GM23338 (cell line): ENCODE measurements at regions not wholly inside any gene's neighbourhood (a gene's known extent, or its start where the extent isn't known, plus 50 kb on each side); places are given as distances from the start of the nearest gene placed in this dataset.

ENCODE experiments used
- ATAC-seq: fragments of 200-7000 bp; cut with Tn5 transposase; 3 replicates; pipeline ENCODE4 v1.9.1; 2020
- DNase-seq: peaks from one replicate; pipeline ENCODE4 v3.0.0-alpha.2; 2015; ENCODE audit warnings: low spot score
- H2AFZ ChIP-seq: fragments of 200-600 bp; sonication (generic); 2 replicates; pipeline ENCODE4 v1.8.0; 2016; ENCODE audit warnings: antibody characterized with exemption, mild to moderate bottlenecking, moderate library complexity
- H3F3A ChIP-seq: fragments of 200-600 bp; sonication (generic); replicated peaks from 2 replicates; pipeline ENCODE4 v1.8.0; 2017; ENCODE audit warnings: antibody characterized with exemption, mixed run types, low read depth
- H3K27ac ChIP-seq: fragments of 200-600 bp; sonication (generic); 2 replicates; pipeline ENCODE4 v1.6.1; 2016; ENCODE audit warnings: low read depth
- H3K27me3 ChIP-seq: fragments of 200-600 bp; sonication (generic); 2 replicates; pipeline ENCODE4 v1.8.0; 2016; ENCODE audit warnings: mild to moderate bottlenecking, mixed run types, moderate library complexity; ENCODE audit not compliant: insufficient read depth
- H3K36me3 ChIP-seq: fragments of 200-600 bp; sonication (generic); 2 replicates; pipeline ENCODE4 v1.8.0; 2016; ENCODE audit warnings: mild to moderate bottlenecking; ENCODE audit not compliant: insufficient read depth
- H3K4me1 ChIP-seq: fragments of 200-600 bp; sonication (generic); 2 replicates; pipeline ENCODE4 v1.8.0; 2016; ENCODE audit warnings: mild to moderate bottlenecking, moderate library complexity; ENCODE audit not compliant: insufficient read depth
- H3K4me2 ChIP-seq: fragments of 200-600 bp; sonication (generic); 2 replicates; pipeline ENCODE4 v1.7.1; 2017; ENCODE audit warnings: mixed run types
- H3K4me3 ChIP-seq: fragments of 200-600 bp; sonication (generic); 2 replicates; pipeline ENCODE4 v1.6.1; 2016; ENCODE audit warnings: mixed run types
- H3K79me2 ChIP-seq: fragments of 200-600 bp; sonication (generic); replicated peaks from 2 replicates; pipeline ENCODE4 v1.8.0; 2017; ENCODE audit warnings: mild to moderate bottlenecking; ENCODE audit not compliant: insufficient read depth
- H3K9me2 ChIP-seq: fragments of 200-600 bp; sonication (generic); 2 replicates; pipeline ENCODE4 v1.8.0; 2017; ENCODE audit not compliant: insufficient read depth
- H4K20me1 ChIP-seq: fragments of 200-600 bp; sonication (generic); replicated peaks from 2 replicates; pipeline ENCODE4 v1.8.0; 2017; ENCODE audit warnings: mild to moderate bottlenecking; ENCODE audit not compliant: insufficient read depth
- H3K27ac Mint-ChIP-seq: 2 replicates; pipeline ENCODE4 v1.8.0; 2020; ENCODE audit warnings: inconsistent platforms, mild to moderate bottlenecking, moderate library complexity, mixed read lengths
- H3K27me3 Mint-ChIP-seq: 3 replicates; pipeline ENCODE4 v1.8.0; 2022; ENCODE audit warnings: low read depth, mild to moderate bottlenecking, moderate library complexity, mixed read lengths, inconsistent platforms; ENCODE audit not compliant: insufficient read depth, poor library complexity
- H3K36me3 Mint-ChIP-seq: 3 replicates; pipeline ENCODE4 v1.8.0; 2021; ENCODE audit warnings: low read depth, mild to moderate bottlenecking, inconsistent platforms, moderate library complexity, mixed read lengths
- H3K4me1 Mint-ChIP-seq: 3 replicates; pipeline ENCODE4 v1.8.0; 2020; ENCODE audit warnings: mild to moderate bottlenecking, inconsistent platforms, mixed read lengths
- H3K4me3 Mint-ChIP-seq: 3 replicates; pipeline ENCODE4 v1.8.0; 2021; ENCODE audit warnings: moderate library complexity, mild to moderate bottlenecking, inconsistent platforms, mixed read lengths
- H3K9me3 Mint-ChIP-seq: 3 replicates; pipeline ENCODE4 v1.8.0; 2020; ENCODE audit warnings: moderate library complexity, mild to moderate bottlenecking, inconsistent platforms, mixed read lengths
- CREB1 ChIP-seq: fragments of 250-450 bp; sonication (Bioruptor Pico); IDR thresholded peaks from 2 replicates; pipeline ENCODE4 v1.5.0; 2020; ENCODE audit warnings: low read depth, mild to moderate bottlenecking, moderate library complexity
- EZH2 ChIP-seq: fragments of 200-600 bp; sonication (generic); IDR thresholded peaks from one replicate; pipeline ENCODE4 v1.8.0; 2017; ENCODE audit warnings: antibody characterized with exemption, mild to moderate bottlenecking, low read depth; ENCODE audit not compliant: unreplicated experiment
- EZH2phosphoT487 ChIP-seq: fragments of 200-600 bp; sonication (generic); IDR thresholded peaks from one replicate; pipeline ENCODE4 v1.8.1; 2018; ENCODE audit warnings: antibody characterized with exemption; ENCODE audit not compliant: unreplicated experiment
- JUNB ChIP-seq: IDR thresholded peaks from one replicate; pipeline ENCODE4 v1.6.1; 2016; ENCODE audit warnings: antibody characterized with exemption; ENCODE audit not compliant: unreplicated experiment
- NANOG ChIP-seq: IDR thresholded peaks from 2 replicates; pipeline ENCODE4 v1.6.1; 2016; ENCODE audit warnings: antibody characterized with exemption, borderline replicate concordance
- POLR2AphosphoS5 ChIP-seq: IDR thresholded peaks from 2 replicates; pipeline ENCODE4 v1.6.1; 2016; ENCODE audit warnings: antibody characterized with exemption, low read depth
- STAT1 ChIP-seq: IDR thresholded peaks from one replicate; pipeline ENCODE4 v1.6.1; 2016; ENCODE audit warnings: antibody characterized with exemption; ENCODE audit not compliant: unreplicated experiment
- ZNF114 ChIP-seq: fragments of 250-450 bp; sonication (Bioruptor Pico); IDR thresholded peaks from 2 replicates; pipeline ENCODE4 v1.5.0; 2020; ENCODE audit warnings: mild to moderate bottlenecking, moderate library complexity
- ZNF331 ChIP-seq: fragments of 250-450 bp; sonication (Bioruptor Pico); IDR thresholded peaks from 2 replicates; pipeline ENCODE4 v1.5.0; 2020; ENCODE audit warnings: low read depth, mild to moderate bottlenecking, moderate library complexity
- TF ChIP-seq, protein P1 (sequence below), 2 experiments: fragments of 200-600 bp in 1 of 2; sonication (generic) in 1 of 2; conservative IDR thresholded peaks; 2 replicates each; pipeline versions ENCODE4 v1.5.1 to v1.6.1; 2016 to 2017; ENCODE audit warnings: antibody characterized with exemption in 2 of 2, low read depth in 2 of 2, mild to moderate bottlenecking in 2 of 2, moderate library complexity in 1 of 2
- TF ChIP-seq, protein P2 (sequence below): IDR thresholded peaks from 2 replicates; pipeline ENCODE4 v1.6.1; 2016; ENCODE audit warnings: antibody characterized with exemption
- TF ChIP-seq, protein P3 (sequence below): fragments of 250-450 bp; sonication (Bioruptor Pico); IDR thresholded peaks from 2 replicates; pipeline ENCODE4 v1.5.0; 2020; ENCODE audit warnings: mild to moderate bottlenecking, moderate library complexity

GRCh38 chr3:80278056-80278455, 510.3 kb upstream of the ROBO1 start (continued):
- TF ChIP-seq, protein P1, sequence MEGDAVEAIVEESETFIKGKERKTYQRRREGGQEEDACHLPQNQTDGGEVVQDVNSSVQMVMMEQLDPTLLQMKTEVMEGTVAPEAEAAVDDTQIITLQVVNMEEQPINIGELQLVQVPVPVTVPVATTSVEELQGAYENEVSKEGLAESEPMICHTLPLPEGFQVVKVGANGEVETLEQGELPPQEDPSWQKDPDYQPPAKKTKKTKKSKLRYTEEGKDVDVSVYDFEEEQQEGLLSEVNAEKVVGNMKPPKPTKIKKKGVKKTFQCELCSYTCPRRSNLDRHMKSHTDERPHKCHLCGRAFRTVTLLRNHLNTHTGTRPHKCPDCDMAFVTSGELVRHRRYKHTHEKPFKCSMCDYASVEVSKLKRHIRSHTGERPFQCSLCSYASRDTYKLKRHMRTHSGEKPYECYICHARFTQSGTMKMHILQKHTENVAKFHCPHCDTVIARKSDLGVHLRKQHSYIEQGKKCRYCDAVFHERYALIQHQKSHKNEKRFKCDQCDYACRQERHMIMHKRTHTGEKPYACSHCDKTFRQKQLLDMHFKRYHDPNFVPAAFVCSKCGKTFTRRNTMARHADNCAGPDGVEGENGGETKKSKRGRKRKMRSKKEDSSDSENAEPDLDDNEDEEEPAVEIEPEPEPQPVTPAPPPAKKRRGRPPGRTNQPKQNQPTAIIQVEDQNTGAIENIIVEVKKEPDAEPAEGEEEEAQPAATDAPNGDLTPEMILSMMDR (conservative IDR thresholded peaks at IDR 0.05; ENCODE audit: low read depth in 2 of 2), result no peak
- no peak for TF ChIP-seq STAT1
- no peak for TF ChIP-seq EZH2phosphoT487
- TF ChIP-seq NANOG, result no peak
- no peak for TF ChIP-seq ZNF114 (CRISPR knock-in tag)
- no peak for TF ChIP-seq CREB1 (CRISPR knock-in tag)

DNA sequence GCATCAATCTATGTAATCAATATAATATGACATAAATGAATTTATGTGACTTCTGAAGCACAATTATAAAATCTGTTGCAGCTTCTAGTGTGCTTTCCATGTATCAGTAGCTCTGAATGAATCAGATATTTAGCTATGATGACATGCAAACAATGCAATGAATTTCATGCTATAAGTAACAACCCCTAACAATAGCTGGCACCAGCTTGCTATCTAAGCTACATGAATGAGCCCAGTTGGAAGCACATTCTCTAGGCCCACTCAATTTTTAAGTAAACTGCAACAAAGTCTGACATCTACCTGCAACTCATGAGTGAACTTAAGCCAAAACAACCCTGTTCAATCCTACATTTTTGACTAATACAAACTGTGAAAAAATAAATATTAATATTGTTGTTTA, 507.3 kb upstream of the ROBO1 start:
- Mint-ChIP-seq H3K4me3 (no peak overlapping the region), H3K36me3 (no peaks in the 10 kb centered on the region), H3K27me3 (no peaks in the 10 kb centered on the region), H3K9me3 (no peaks in the 10 kb centered on the region), H3K4me1 (peaks cover 4% of the 10 kb centered on the region; the same call in 1 of the 3 replicates), H3K27ac (no peak overlapping the region)
- no peaks in the 10 kb centered on the region for H3K9me2 ChIP-seq
- H3K27me3 ChIP-seq, result no peaks in the 10 kb centered on the region
- no peaks in the 10 kb centered on the region for H3K4me1 ChIP-seq
- ATAC-seq (no peak), DNase-seq (no peak)
- H3K36me3 ChIP-seq, result no peaks in the 10 kb centered on the region
- H3K4me2 ChIP-seq, result no peak overlapping the region
- H3K79me2 ChIP-seq, result no peaks in the 10 kb centered on the region
- no peak overlapping the region for H2AFZ ChIP-seq
- no peak overlapping the region for H3K27ac ChIP-seq
- TF ChIP-seq JUNB, result no peak
- no peak for TF ChIP-seq ZNF114 (CRISPR knock-in tag)
- TF ChIP-seq, protein P2, sequence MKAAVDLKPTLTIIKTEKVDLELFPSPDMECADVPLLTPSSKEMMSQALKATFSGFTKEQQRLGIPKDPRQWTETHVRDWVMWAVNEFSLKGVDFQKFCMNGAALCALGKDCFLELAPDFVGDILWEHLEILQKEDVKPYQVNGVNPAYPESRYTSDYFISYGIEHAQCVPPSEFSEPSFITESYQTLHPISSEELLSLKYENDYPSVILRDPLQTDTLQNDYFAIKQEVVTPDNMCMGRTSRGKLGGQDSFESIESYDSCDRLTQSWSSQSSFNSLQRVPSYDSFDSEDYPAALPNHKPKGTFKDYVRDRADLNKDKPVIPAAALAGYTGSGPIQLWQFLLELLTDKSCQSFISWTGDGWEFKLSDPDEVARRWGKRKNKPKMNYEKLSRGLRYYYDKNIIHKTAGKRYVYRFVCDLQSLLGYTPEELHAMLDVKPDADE, result no peak
- no peak for TF ChIP-seq CREB1 (CRISPR knock-in tag)
- TF ChIP-seq ZNF331 (CRISPR knock-in tag), result no peak
- TF ChIP-seq NANOG, result no peak
- TF ChIP-seq, protein P3, sequence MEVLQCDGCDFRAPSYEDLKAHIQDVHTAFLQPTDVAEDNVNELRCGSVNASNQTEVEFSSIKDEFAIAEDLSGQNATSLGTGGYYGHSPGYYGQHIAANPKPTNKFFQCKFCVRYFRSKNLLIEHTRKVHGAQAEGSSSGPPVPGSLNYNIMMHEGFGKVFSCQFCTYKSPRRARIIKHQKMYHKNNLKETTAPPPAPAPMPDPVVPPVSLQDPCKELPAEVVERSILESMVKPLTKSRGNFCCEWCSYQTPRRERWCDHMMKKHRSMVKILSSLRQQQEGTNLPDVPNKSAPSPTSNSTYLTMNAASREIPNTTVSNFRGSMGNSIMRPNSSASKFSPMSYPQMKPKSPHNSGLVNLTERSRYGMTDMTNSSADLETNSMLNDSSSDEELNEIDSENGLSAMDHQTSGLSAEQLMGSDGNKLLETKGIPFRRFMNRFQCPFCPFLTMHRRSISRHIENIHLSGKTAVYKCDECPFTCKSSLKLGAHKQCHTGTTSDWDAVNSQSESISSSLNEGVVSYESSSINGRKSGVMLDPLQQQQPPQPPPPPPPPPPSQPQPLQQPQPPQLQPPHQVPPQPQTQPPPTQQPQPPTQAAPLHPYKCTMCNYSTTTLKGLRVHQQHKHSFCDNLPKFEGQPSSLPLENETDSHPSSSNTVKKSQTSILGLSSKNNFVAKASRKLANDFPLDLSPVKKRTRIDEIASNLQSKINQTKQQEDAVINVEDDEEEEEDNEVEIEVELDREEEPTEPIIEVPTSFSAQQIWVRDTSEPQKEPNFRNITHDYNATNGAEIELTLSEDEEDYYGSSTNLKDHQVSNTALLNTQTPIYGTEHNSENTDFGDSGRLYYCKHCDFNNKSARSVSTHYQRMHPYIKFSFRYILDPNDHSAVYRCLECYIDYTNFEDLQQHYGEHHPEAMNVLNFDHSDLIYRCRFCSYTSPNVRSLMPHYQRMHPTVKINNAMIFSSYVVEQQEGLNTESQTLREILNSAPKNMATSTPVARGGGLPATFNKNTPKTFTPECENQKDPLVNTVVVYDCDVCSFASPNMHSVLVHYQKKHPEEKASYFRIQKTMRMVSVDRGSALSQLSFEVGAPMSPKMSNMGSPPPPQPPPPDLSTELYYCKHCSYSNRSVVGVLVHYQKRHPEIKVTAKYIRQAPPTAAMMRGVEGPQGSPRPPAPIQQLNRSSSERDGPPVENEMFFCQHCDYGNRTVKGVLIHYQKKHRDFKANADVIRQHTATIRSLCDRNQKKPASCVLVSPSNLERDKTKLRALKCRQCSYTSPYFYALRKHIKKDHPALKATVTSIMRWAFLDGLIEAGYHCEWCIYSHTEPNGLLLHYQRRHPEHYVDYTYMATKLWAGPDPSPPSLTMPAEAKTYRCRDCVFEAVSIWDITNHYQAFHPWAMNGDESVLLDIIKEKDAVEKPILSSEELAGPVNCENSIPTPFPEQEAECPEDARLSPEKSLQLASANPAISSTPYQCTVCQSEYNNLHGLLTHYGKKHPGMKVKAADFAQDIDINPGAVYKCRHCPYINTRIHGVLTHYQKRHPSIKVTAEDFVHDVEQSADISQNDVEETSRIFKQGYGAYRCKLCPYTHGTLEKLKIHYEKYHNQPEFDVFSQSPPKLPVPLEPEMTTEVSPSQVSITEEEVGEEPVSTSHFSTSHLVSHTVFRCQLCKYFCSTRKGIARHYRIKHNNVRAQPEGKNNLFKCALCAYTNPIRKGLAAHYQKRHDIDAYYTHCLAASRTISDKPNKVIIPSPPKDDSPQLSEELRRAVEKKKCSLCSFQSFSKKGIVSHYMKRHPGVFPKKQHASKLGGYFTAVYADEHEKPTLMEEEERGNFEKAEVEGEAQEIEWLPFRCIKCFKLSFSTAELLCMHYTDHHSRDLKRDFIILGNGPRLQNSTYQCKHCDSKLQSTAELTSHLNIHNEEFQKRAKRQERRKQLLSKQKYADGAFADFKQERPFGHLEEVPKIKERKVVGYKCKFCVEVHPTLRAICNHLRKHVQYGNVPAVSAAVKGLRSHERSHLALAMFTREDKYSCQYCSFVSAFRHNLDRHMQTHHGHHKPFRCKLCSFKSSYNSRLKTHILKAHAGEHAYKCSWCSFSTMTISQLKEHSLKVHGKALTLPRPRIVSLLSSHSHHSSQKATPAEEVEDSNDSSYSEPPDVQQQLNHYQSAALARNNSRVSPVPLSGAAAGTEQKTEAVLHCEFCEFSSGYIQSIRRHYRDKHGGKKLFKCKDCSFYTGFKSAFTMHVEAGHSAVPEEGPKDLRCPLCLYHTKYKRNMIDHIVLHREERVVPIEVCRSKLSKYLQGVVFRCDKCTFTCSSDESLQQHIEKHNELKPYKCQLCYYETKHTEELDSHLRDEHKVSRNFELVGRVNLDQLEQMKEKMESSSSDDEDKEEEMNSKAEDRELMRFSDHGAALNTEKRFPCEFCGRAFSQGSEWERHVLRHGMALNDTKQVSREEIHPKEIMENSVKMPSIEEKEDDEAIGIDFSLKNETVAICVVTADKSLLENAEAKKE, result no peak
- no peak for TF ChIP-seq EZH2
- no peak for TF ChIP-seq EZH2phosphoT487
- TF ChIP-seq, protein P1 (conservative IDR thresholded peaks at IDR 0.05; ENCODE audit: low read depth in 2 of 2), result no peak
- TF ChIP-seq POLR2AphosphoS5, result no peak
- no peaks in the 10 kb centered on the region for H3F3A ChIP-seq
- no peaks in the 10 kb centered on the region for H4K20me1 ChIP-seq
- H3K4me3 ChIP-seq, result no peak overlapping the region
